ENCODE measurements at regions not wholly inside any gene's neighbourhood (a gene's known extent, or its start where the extent isn't known, plus 50 kb on each side); places are given as distances from the start of the nearest gene placed in this dataset.

DNA sequence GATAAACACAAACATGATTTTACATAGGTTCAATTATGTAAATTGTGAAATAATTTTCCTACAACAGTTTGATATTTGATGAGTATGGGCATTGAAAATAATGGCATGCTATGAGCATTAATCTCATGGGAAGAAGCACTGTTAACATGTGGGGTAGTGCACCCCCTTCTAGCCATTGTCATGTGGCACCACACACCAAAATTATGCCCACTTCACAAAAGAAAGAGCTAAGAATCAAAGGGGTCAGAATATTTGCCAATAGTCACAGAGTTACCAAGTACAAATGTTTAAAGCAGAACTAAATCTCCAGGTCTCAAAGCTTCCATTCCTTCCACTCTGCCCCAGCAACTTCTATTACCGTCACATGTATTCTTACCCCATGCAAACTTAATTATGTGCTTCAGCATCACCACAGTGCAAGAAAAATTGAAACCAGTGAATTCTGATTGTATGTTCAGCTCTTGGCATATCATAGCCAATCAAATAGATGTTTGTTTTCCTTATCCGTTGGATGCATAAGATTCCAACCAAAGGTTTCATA is 1273.8 kb downstream of the FAM181B start:
- intact Hi-C loops (cut with DNase I), result no loop called here
- H3K4me1 ChIP-seq (replicated peaks in 1 of 2), result no peaks in the 10 kb centered on the region
- TF ChIP-seq POLR2A (IDR thresholded peaks at IDR 0.05), result no peak
- TF ChIP-seq, protein P1, sequence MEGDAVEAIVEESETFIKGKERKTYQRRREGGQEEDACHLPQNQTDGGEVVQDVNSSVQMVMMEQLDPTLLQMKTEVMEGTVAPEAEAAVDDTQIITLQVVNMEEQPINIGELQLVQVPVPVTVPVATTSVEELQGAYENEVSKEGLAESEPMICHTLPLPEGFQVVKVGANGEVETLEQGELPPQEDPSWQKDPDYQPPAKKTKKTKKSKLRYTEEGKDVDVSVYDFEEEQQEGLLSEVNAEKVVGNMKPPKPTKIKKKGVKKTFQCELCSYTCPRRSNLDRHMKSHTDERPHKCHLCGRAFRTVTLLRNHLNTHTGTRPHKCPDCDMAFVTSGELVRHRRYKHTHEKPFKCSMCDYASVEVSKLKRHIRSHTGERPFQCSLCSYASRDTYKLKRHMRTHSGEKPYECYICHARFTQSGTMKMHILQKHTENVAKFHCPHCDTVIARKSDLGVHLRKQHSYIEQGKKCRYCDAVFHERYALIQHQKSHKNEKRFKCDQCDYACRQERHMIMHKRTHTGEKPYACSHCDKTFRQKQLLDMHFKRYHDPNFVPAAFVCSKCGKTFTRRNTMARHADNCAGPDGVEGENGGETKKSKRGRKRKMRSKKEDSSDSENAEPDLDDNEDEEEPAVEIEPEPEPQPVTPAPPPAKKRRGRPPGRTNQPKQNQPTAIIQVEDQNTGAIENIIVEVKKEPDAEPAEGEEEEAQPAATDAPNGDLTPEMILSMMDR (IDR thresholded peaks at IDR 0.05), result no peak

DNA sequence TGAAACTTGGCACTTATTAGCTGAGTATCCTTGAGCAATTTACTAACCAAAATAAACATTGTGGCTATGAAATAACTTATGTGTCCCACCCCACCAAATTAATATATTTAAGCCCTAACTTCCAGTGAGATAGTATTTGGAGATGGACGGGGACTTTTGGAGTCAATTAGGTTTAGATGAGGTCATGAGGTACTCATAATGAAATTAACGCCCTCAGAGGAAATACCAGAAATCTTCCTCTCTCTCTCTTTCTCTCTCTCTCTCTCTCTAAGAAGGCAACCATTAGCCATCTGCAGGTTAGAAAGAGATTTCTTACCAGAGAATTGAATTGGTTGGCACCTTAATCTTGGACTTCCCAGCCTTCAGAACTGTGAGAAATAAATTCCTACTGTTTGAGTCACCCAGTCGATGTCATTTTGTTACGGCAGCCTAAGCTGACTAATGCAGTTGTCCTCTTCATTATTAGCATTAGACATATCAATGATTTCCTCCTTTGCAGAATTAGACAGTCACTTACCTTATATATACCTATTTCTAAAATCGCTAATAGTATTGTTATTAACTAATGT is 1284.0 kb downstream of the FAM181B start:
- Histone ChIP-seq H3K4me1 (replicated peaks in 1 of 2) (no peaks in the 10 kb centered on the region), H3K36me3 (replicated peaks in 1 of 2) (no peaks in the 10 kb centered on the region), H3K9me3 (replicated peaks in 1 of 3) (no peaks in the 10 kb centered on the region), H3K27ac (no peak overlapping the region), H3K4me3 (no peak overlapping the region), H3K27me3 (no peaks in the 10 kb centered on the region)
- WGBS, 4 donors, result 72 to 80% (median 72%) methylated on average over 5 of the region's 5 CpGs
- DNase-seq, result no peak
- intact Hi-C loops (cut with DNase I), result no loop called here
- TF ChIP-seq, protein P1 (IDR thresholded peaks at IDR 0.05), result no peak
- no peak for TF ChIP-seq POLR2A (IDR thresholded peaks at IDR 0.05)

More for the DNA sequence above, 1273.8 kb downstream of the FAM181B start:
- Histone ChIP-seq H3K36me3 (replicated peaks in 1 of 2) (no peaks in the 10 kb centered on the region), H3K4me3 (no peak overlapping the region), H3K9me3 (replicated peaks in 1 of 3) (no peaks in the 10 kb centered on the region), H3K27ac (no peak overlapping the region), H3K27me3 (no peaks in the 10 kb centered on the region)
- WGBS, 4 donors, result 68 to 87% (median 78%) methylated on average over 2 of the region's 2 CpGs
- DNase-seq, result no peak

DNA sequence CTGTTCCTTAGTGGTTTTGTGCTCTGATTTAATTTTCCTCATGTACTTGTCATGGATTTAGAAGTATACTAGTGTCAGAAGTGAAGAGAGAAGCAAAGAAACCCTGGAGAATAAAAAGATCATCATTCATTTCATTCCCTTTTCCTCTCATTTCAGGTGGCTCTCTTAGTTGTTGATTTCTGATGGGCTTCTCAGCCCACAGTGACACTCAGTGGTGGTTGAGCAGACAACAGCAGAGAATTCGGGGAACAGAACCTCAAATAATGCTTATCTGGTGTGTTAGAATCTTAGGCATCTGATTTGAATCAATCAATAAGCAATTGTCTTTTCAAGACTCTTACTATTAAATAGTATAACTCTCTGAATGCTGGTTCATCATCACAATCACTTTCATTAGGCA is 1289.4 kb downstream of the FAM181B start:
- DNase-seq, result no peak
- intact Hi-C loops (cut with DNase I), result no loop called here
- no peaks in the 10 kb centered on the region for H3K4me1 ChIP-seq (replicated peaks in 1 of 2)
- H3K4me3 ChIP-seq, result no peak overlapping the region
- no peak overlapping the region for H3K27ac ChIP-seq
- H3K27me3 ChIP-seq, result no peaks in the 10 kb centered on the region
- no peaks in the 10 kb centered on the region for H3K9me3 ChIP-seq (replicated peaks in 1 of 3)
- 26 to 61% (median 44%) methylated on average over 1 of the region's 1 CpG for WGBS, 4 donors
- no peak for TF ChIP-seq POLR2A (IDR thresholded peaks at IDR 0.05)
- TF ChIP-seq, protein P1 (IDR thresholded peaks at IDR 0.05), result peak in 2 of 6 experiments; percentile 3 to 10
- no peaks in the 10 kb centered on the region for H3K36me3 ChIP-seq (replicated peaks in 1 of 2)

DNA sequence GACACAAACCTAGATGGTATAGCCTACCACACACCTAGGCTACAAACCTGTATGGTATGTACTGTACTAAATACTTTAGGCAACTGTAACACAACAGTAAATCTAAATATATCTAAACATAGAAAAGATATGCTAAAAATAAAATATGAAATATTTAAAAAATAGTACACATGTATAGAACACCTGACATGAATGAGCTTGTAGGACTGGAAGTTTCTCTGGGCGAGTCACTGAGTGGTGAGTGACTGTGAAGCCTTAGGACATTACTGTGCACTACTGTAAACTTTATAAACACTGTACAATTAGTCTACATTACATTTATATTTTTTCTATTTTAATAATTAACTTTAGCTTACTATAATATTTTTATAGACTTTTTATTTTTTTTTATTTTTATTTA is 1301.3 kb downstream of the FAM181B start:
- Histone ChIP-seq H3K4me1 (replicated peaks in 1 of 2) (no peaks in the 10 kb centered on the region), H3K36me3 (replicated peaks in 1 of 2) (no peaks in the 10 kb centered on the region), H3K4me3 (no peak overlapping the region), H3K9me3 (replicated peaks in 1 of 3) (no peaks in the 10 kb centered on the region), H3K27ac (no peak overlapping the region), H3K27me3 (no peaks in the 10 kb centered on the region)
- TF ChIP-seq, protein P1 (IDR thresholded peaks at IDR 0.05), result no peak
- TF ChIP-seq POLR2A (IDR thresholded peaks at IDR 0.05), result no peak
- intact Hi-C loops (cut with DNase I), result no loop called here
- 92 to 97% (median 96%) methylated on average over 1 of the region's 1 CpG for WGBS, 4 donors
- DNase-seq, result no peak

Data from adrenal gland (tissue), 9 donors.